Kidney epithelial cell (primary cell): ENCODE measurements at regions not wholly inside any gene's neighbourhood (a gene's known extent, or its start where the extent isn't known, plus 50 kb on each side); places are given as distances from the start of the nearest gene placed in this dataset.

Source experiments
- DNase-seq: peaks from one replicate; pipeline ENCODE4 v3.0.0-alpha.2; 2010; ENCODE audit warnings: low read depth
- H3K27me3 ChIP-seq: 2 replicates; pipeline ENCODE4 v1.6.0; 2011; ENCODE audit warnings: low read length; ENCODE audit not compliant: control insufficient read depth, insufficient read depth
- H3K36me3 ChIP-seq: 2 replicates; pipeline ENCODE4 v1.5.1; 2011; ENCODE audit warnings: low read length; ENCODE audit not compliant: control insufficient read depth, insufficient read depth
- H3K4me3 ChIP-seq: 2 replicates; pipeline ENCODE4 v1.5.1; 2011; ENCODE audit warnings: low read depth, mild to moderate bottlenecking, control low read depth, low read length
- CTCF ChIP-seq: IDR thresholded peaks from 2 replicates; pipeline ENCODE4 v1.5.1; 2011; ENCODE audit warnings: mild to moderate bottlenecking, moderate library complexity, low read length, control low read depth, inconsistent platforms; ENCODE audit not compliant: insufficient read depth, poor library complexity, severe bottlenecking

- no peaks in the 10 kb centered on the region for H3K27me3 ChIP-seq
- DNase-seq: peak; percentile 0
- no peaks in the 10 kb centered on the region for H3K36me3 ChIP-seq
- TF ChIP-seq CTCF: no peak
- H3K4me3 ChIP-seq: no peak overlapping the region
Measured at GRCh38 chr3:1661839-1662238, 436.8 kb upstream of the CNTN4 start.

- H3K36me3 ChIP-seq: no peaks in the 10 kb centered on the region
- DNase-seq: no peak
- no peak overlapping the region for H3K4me3 ChIP-seq
- no peak for TF ChIP-seq CTCF
- H3K27me3 ChIP-seq: no peaks in the 10 kb centered on the region
Measured at GRCh38 chr3:1664266-1664665, 434.4 kb upstream of the CNTN4 start.

- H3K4me3 ChIP-seq: no peak overlapping the region
- H3K36me3 ChIP-seq: no peaks in the 10 kb centered on the region
- no peaks in the 10 kb centered on the region for H3K27me3 ChIP-seq
- no peak for DNase-seq
- TF ChIP-seq CTCF: no peak
Measured at GRCh38 chr3:1666865-1667264, 431.8 kb upstream of the CNTN4 start.

GRCh38 chr3:1677576-1678156 is 421.0 kb upstream of the CNTN4 start:
- TF ChIP-seq CTCF: no peak
- Histone ChIP-seq H3K4me3 (no peak overlapping the region), H3K36me3 (no peaks in the 10 kb centered on the region), H3K27me3 (no peaks in the 10 kb centered on the region)
- no peak for DNase-seq

GRCh38 chr3:1692428-1692827 is 406.2 kb upstream of the CNTN4 start:
- DNase-seq: no peak
- no peak overlapping the region for H3K4me3 ChIP-seq
- no peaks in the 10 kb centered on the region for H3K27me3 ChIP-seq
- no peaks in the 10 kb centered on the region for H3K36me3 ChIP-seq
- TF ChIP-seq CTCF: no peak

GRCh38 chr3:1693145-1693544 is 405.5 kb upstream of the CNTN4 start:
- Histone ChIP-seq H3K36me3 (no peaks in the 10 kb centered on the region), H3K27me3 (no peaks in the 10 kb centered on the region), H3K4me3 (no peak overlapping the region)
- no peak for TF ChIP-seq CTCF
- no peak for DNase-seq
